ENCODE measurements at regions not wholly inside any gene's neighbourhood (a gene's known extent, or its start where the extent isn't known, plus 50 kb on each side); places are given as distances from the start of the nearest gene placed in this dataset.

GRCh38 chr2:155630760-155631159, 701.8 kb downstream of the NR4A2 start:
- H3K4me3 ChIP-seq (ENCODE audit: control insufficient read depth, low read depth, low read length) = no peak overlapping the region
- TF ChIP-seq CTCF (IDR thresholded peaks at IDR 0.05; ENCODE audit: control insufficient read depth, insufficient read depth, low read depth, low read length, missing control alignments) = no peak
- no peak for DNase-seq (ENCODE audit: low read depth)

GRCh38 chr2:155622443-155622842, 710.1 kb downstream of the NR4A2 start:
- TF ChIP-seq CTCF (IDR thresholded peaks at IDR 0.05; ENCODE audit: control insufficient read depth, insufficient read depth, low read depth, low read length, missing control alignments) = no peak

GRCh38 chr2:155600914-155601760, 731.4 kb downstream of the NR4A2 start:
- DNase-seq (ENCODE audit: low read depth) = no peak
- no peak overlapping the region for H3K4me3 ChIP-seq (ENCODE audit: control insufficient read depth, low read depth, low read length)
- no peak for TF ChIP-seq CTCF (IDR thresholded peaks at IDR 0.05; ENCODE audit: control insufficient read depth, insufficient read depth, low read depth, low read length, missing control alignments)

More at GRCh38 chr2:155622443-155622842, 710.1 kb downstream of the NR4A2 start:
- no peak overlapping the region for H3K4me3 ChIP-seq (ENCODE audit: control insufficient read depth, low read depth, low read length)
- DNase-seq (ENCODE audit: low read depth) = no peak

- TF ChIP-seq CTCF (IDR thresholded peaks at IDR 0.05; ENCODE audit: control insufficient read depth, insufficient read depth, low read depth, low read length, missing control alignments) = no peak
- no peak for DNase-seq (ENCODE audit: low read depth)
- H3K4me3 ChIP-seq (ENCODE audit: control insufficient read depth, low read depth, low read length) = no peak overlapping the region
Observed at GRCh38 chr2:155600296-155600695, 732.2 kb downstream of the NR4A2 start.

GRCh38 chr2:155599834-155600233, 732.7 kb downstream of the NR4A2 start:
- no peak for TF ChIP-seq CTCF (IDR thresholded peaks at IDR 0.05; ENCODE audit: control insufficient read depth, insufficient read depth, low read depth, low read length, missing control alignments)
- DNase-seq (ENCODE audit: low read depth) = no peak
- no peak overlapping the region for H3K4me3 ChIP-seq (ENCODE audit: control insufficient read depth, low read depth, low read length)

GRCh38 chr2:155583674-155584195, 748.8 kb downstream of the NR4A2 start:
- no peak for DNase-seq (ENCODE audit: low read depth)
- no peak for TF ChIP-seq CTCF (IDR thresholded peaks at IDR 0.05; ENCODE audit: control insufficient read depth, insufficient read depth, low read depth, low read length, missing control alignments)
- H3K4me3 ChIP-seq (ENCODE audit: control insufficient read depth, low read depth, low read length) = no peak overlapping the region

All from AG09309 (cell line).